22Rv1 (cell line): ENCODE measurements at regions not wholly inside any gene's neighbourhood (a gene's known extent, or its start where the extent isn't known, plus 50 kb on each side); places are given as distances from the start of the nearest gene placed in this dataset.

Experiments
- H3K27ac ChIP-seq: fragments of 450-650 bp; 2 replicates; pipeline ENCODE4 v1.5.1; 2017
- ZFX ChIP-seq: fragments of 450-650 bp; IDR thresholded peaks from 2 replicates; pipeline ENCODE4 v1.6.1; 2017; ENCODE audit warnings: antibody characterized with exemption, borderline replicate concordance
- TF ChIP-seq, protein P1 (sequence below): fragments of 450-650 bp; IDR thresholded peaks from 2 replicates; pipeline ENCODE4 v1.5.1; 2017; ENCODE audit warnings: mild to moderate bottlenecking

DNA sequence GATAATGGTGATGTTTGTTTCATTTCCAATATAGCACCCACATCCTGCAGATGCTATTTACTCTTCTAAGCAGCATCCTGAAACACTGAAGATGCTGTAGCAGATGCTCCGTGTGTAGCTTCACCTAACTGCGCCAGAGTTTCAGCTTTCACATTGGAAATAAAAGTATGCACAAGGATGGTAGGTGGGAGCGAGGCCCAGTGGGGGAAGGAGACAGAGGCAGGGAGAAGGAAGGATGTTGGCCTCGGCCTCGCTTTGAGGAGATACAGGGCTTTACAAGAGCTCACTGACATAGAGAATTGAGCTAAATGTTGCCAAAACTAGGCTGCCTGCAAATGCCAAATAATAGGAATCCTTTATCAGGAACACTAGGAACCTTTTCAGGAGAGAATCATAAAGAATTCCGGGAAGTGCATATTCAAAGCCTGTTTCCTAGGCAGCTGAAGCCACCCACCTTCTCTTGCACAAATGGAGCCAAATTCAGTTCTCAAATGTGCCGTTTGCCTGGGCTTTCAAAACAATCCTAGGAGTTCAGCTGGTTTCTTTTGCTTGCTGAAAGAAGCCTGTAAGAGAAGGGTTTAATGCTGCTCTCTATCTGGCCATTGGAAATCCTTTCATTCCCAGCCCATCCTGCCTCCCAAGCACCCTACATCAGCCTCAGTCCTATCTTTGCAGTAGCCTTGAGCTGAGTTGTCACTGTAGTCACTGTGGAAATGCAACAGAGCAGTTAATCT is 135.4 kb upstream of the ATP1B1 start:
- no peak overlapping the region for H3K27ac ChIP-seq
- TF ChIP-seq ZFX: no peak
- TF ChIP-seq, protein P1, sequence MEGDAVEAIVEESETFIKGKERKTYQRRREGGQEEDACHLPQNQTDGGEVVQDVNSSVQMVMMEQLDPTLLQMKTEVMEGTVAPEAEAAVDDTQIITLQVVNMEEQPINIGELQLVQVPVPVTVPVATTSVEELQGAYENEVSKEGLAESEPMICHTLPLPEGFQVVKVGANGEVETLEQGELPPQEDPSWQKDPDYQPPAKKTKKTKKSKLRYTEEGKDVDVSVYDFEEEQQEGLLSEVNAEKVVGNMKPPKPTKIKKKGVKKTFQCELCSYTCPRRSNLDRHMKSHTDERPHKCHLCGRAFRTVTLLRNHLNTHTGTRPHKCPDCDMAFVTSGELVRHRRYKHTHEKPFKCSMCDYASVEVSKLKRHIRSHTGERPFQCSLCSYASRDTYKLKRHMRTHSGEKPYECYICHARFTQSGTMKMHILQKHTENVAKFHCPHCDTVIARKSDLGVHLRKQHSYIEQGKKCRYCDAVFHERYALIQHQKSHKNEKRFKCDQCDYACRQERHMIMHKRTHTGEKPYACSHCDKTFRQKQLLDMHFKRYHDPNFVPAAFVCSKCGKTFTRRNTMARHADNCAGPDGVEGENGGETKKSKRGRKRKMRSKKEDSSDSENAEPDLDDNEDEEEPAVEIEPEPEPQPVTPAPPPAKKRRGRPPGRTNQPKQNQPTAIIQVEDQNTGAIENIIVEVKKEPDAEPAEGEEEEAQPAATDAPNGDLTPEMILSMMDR: no peak

DNA sequence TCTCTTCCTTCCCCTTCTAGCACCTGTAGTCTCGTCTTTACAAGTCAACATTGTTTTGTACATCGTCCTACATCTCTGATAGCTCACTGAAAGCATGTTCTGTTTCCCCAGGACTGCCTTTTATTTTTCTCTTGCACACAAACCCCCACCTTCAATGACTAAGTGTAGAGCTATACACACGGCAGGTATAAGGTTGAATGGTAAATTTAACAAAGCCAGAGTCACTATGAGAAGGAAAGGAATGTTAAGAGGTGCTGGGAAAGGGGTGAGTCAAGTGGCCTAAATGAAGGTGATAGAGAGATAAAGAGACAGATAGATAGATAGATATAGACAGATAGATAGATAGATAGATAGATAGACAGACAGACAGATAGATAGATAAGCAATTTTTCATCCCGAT is 134.3 kb upstream of the ATP1B1 start:
- no peak overlapping the region for H3K27ac ChIP-seq
- TF ChIP-seq, protein P1: no peak
- TF ChIP-seq ZFX: no peak

DNA sequence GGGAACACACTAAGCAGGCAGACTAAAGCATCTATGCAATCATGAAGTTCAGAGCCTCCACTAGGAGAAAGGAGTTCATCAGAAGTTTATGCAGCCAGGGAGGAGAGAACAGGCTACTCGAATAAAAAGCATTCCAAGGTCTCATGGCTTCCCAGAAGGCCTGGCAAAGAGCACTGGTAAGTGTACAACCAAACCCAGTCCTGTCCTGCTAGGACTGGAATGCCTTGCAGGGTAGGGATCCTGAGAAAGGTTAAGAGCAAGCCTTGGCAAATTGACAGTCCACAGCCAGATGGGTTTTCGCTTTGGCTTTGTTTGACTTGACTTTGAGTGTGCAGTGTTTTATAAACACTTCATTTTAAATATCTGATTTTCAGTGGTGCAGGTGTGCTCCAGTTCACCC is 133.6 kb upstream of the ATP1B1 start:
- no peak overlapping the region for H3K27ac ChIP-seq
- no peak for TF ChIP-seq ZFX
- TF ChIP-seq, protein P1: no peak

DNA sequence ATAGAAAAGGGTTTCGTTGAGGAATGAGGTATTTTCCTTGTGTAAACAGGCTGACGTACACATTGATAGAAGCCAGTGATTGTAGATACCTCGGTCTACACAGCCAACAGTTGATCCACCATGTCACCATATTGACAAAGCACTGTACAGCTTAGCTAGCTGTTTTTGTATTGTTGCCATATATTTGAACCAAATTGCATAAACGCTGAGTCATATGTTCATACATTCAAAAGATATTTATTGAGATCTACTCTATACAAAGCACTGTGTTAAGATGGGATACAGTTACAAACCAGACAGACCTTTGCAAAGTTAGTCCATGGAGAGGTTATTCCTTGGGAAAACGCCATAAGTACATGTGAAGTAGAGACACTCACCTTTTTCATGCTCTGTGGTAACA is 132.4 kb upstream of the ATP1B1 start:
- TF ChIP-seq, protein P1: no peak
- no peak for TF ChIP-seq ZFX
- H3K27ac ChIP-seq: no peak overlapping the region

DNA sequence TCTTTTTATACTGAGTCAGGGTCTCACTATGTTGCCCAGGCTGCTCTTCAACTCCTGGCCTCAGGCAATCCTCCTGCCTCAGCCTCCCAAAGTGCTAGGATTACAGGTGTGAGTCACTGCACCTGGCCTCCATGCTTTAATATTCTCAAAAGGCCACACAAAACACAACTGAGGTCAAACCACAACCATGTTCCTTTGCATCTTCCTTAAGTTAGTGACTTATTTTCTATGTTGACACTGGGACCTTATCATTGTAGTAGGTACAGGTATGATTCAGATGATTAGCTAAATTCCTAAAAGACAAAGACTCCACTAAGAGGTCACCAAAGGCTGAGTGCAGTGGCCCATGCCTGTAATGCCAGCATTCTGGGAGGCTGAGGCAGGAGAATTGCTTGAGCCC is 131.9 kb upstream of the ATP1B1 start:
- TF ChIP-seq ZFX: no peak
- TF ChIP-seq, protein P1: no peak
- no peak overlapping the region for H3K27ac ChIP-seq

DNA sequence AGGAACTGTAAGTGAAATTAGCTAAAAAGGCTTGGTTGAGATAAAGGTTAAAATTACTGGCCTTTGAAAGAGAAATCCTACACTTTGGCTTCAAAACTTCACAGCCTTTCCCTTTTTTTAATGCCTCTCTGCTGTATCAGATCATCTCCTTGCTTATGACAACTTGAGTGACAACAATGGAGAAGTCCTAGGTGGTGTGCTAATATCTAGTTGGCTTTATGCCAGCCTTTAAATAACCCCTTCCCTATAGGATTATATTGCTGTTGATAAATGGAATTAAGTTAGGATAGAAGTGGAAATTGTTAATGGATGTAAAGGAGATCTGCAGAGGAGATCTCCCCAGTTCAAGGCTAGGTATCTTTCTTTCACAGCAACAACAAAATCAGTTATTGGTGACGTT is 130.2 kb upstream of the ATP1B1 start:
- H3K27ac ChIP-seq: no peak overlapping the region
- no peak for TF ChIP-seq ZFX
- TF ChIP-seq, protein P1: no peak

DNA sequence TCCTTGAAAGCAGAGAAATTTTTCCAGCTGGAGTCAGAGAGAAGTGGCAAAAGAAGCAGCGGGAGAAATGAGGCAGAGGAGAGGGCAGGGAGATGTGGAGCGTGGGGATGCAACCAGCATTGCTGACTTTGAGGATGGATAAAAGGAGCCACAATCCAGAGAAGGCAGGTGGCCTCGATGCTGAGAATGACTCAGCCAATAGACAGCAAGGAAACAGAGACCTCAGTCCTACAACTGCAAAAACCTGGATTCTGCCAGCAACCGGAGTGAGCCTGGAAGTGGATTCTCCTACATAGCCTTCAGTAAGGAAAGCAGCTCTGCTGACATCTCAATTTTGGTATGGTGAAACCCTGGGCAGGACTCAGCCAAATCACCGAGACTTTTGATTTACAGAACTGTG is 128.9 kb upstream of the ATP1B1 start:
- no peak for TF ChIP-seq ZFX
- TF ChIP-seq, protein P1: no peak
- H3K27ac ChIP-seq: no peak overlapping the region
